GM12878 (cell line): ENCODE measurements at regions not wholly inside any gene's neighbourhood (a gene's known extent, or its start where the extent isn't known, plus 50 kb on each side); places are given as distances from the start of the nearest gene placed in this dataset.

Experiments
- GATAD2B ChIP-seq: fragments of 450-650 bp; conservative IDR thresholded peaks from 2 replicates; pipeline ENCODE4 v1.6.1; 2017; ENCODE audit warnings: low read depth, mild to moderate bottlenecking, moderate library complexity
- MAX ChIP-seq: IDR thresholded peaks from 2 replicates; pipeline ENCODE4 v1.6.1; 2012; ENCODE audit warnings: low read depth, low read length, improper control_type of control experiment
- POLR2A ChIP-seq: IDR thresholded peaks from 2 replicates; pipeline ENCODE4 v1.6.1; 2011; ENCODE audit warnings: low read depth, mild to moderate bottlenecking, low read length
- ZNF687 ChIP-seq: fragments of 450-650 bp; IDR thresholded peaks from 2 replicates; pipeline ENCODE4 v1.6.1; 2017; ENCODE audit warnings: mild to moderate bottlenecking, moderate library complexity
- TF ChIP-seq, protein P1 (sequence below): fragments of 450-650 bp; IDR thresholded peaks from 2 replicates; pipeline ENCODE4 v1.6.1; 2017; ENCODE audit warnings: antibody characterized with exemption, mild to moderate bottlenecking, moderate library complexity
- TF ChIP-seq, protein P2 (sequence below), 3 experiments: IDR thresholded peaks in 2 of 3; conservative IDR thresholded peaks in 1 of 3; 2 replicates each; pipeline ENCODE4 v1.5.1; 2011; ENCODE audit warnings: low read depth in 3 of 3, low read length in 3 of 3, mild to moderate bottlenecking in 3 of 3, control low read depth in 2 of 3, moderate library complexity in 2 of 3, inconsistent platforms in 1 of 3, mixed read lengths in 1 of 3; ENCODE audit not compliant: control insufficient read depth in 2 of 3, insufficient read depth in 1 of 3; ENCODE audit errors: extremely low read depth in 1 of 3

- no peak for TF ChIP-seq POLR2A
- no peak for TF ChIP-seq GATAD2B
- TF ChIP-seq, protein P1, sequence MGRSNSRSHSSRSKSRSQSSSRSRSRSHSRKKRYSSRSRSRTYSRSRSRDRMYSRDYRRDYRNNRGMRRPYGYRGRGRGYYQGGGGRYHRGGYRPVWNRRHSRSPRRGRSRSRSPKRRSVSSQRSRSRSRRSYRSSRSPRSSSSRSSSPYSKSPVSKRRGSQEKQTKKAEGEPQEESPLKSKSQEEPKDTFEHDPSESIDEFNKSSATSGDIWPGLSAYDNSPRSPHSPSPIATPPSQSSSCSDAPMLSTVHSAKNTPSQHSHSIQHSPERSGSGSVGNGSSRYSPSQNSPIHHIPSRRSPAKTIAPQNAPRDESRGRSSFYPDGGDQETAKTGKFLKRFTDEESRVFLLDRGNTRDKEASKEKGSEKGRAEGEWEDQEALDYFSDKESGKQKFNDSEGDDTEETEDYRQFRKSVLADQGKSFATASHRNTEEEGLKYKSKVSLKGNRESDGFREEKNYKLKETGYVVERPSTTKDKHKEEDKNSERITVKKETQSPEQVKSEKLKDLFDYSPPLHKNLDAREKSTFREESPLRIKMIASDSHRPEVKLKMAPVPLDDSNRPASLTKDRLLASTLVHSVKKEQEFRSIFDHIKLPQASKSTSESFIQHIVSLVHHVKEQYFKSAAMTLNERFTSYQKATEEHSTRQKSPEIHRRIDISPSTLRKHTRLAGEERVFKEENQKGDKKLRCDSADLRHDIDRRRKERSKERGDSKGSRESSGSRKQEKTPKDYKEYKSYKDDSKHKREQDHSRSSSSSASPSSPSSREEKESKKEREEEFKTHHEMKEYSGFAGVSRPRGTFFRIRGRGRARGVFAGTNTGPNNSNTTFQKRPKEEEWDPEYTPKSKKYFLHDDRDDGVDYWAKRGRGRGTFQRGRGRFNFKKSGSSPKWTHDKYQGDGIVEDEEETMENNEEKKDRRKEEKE = no peak
- TF ChIP-seq MAX = no peak
- TF ChIP-seq, protein P2, sequence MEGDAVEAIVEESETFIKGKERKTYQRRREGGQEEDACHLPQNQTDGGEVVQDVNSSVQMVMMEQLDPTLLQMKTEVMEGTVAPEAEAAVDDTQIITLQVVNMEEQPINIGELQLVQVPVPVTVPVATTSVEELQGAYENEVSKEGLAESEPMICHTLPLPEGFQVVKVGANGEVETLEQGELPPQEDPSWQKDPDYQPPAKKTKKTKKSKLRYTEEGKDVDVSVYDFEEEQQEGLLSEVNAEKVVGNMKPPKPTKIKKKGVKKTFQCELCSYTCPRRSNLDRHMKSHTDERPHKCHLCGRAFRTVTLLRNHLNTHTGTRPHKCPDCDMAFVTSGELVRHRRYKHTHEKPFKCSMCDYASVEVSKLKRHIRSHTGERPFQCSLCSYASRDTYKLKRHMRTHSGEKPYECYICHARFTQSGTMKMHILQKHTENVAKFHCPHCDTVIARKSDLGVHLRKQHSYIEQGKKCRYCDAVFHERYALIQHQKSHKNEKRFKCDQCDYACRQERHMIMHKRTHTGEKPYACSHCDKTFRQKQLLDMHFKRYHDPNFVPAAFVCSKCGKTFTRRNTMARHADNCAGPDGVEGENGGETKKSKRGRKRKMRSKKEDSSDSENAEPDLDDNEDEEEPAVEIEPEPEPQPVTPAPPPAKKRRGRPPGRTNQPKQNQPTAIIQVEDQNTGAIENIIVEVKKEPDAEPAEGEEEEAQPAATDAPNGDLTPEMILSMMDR (IDR thresholded peaks at IDR 0.05 in 2 of 3, conservative IDR thresholded peaks at IDR 0.05 in 1 of 3; ENCODE audit: control insufficient read depth in 2 of 3, extremely low read depth in 1 of 3, insufficient read depth in 1 of 3, low read depth in 3 of 3, low read length in 3 of 3) = no peak
- TF ChIP-seq ZNF687 = no peak
Observed at GRCh38 chr4:53912766-53913497, 151.5 kb downstream of the CHIC2 start.
